K562 (cell line): ENCODE measurements at regions not wholly inside any gene's neighbourhood (a gene's known extent, or its start where the extent isn't known, plus 50 kb on each side); places are given as distances from the start of the nearest gene placed in this dataset.

Experiments
- ATAC-seq: fragments of 200-7000 bp; cut with Tn5 transposase; 3 replicates; pipeline ENCODE4 v1.9.1; 2020; ENCODE audit warnings: moderate library complexity
- BruUV-seq: library from RNA; stranded (reverse); fragments of 400-500 nt; replicated peaks from 2 replicates; lab custom pipeline; 2021; lab: Mats Ljungman, UMichigan
- CTCF ChIA-PET: fragments of 300-600 bp; formaldehyde crosslinking; extraction: SDS; loops from one replicate; lab custom pipeline; 2021; ENCODE audit warnings: low intra/inter-chr PET ratio; lab: Yijun Ruan, JAX
- POLR2A ChIA-PET: fragments of 300-600, 350-650 bp; sonication (Branson Sonifier 250); formaldehyde crosslinking; extraction: SDS; loops from one replicate; lab custom pipeline; 2021; ENCODE audit warnings: antibody characterized with exemption, inconsistent platforms; lab: Yijun Ruan, JAX
- DNase-seq, 4 experiments: peaks; one replicate each; pipeline versions ENCODE4 v3.0.0 to v3.0.0-alpha.2; 2011 to 2018; ENCODE audit warnings: low spot score in 3 of 4, mixed read lengths in 3 of 4; ENCODE audit errors: extremely low read depth in 1 of 4
- FAIRE-seq: peaks from 2 replicates; lab custom pipeline; 2011; peaks lifted over from hg19 to GRCh38; lab: Jason Lieb, UNC
- H2AFZ ChIP-seq: 2 replicates; pipeline ENCODE4 v1.6.0; 2011; ENCODE audit warnings: low read depth, low read length, control low read depth, inconsistent platforms
- H3K27ac ChIP-seq: fragments of 200-600 bp; 3 replicates; pipeline ENCODE4 v1.8.0; 2011; ENCODE audit warnings: low read depth, mild to moderate bottlenecking, control low read depth, inconsistent platforms, low read length, moderate library complexity, mixed read lengths; ENCODE audit errors: extremely low read depth
- H3K27me3 ChIP-seq, 2 experiments: fragments of 300-600 bp in 1 of 2; 2 replicates in 1 of 2; 3 replicates in 1 of 2; pipeline versions ENCODE4 v1.6.0 to v1.8.0; 2011; ENCODE audit warnings: inconsistent platforms in 2 of 2, low read length in 2 of 2, mild to moderate bottlenecking in 1 of 2, mixed read lengths in 1 of 2, moderate library complexity in 1 of 2; ENCODE audit not compliant: control insufficient read depth in 2 of 2, insufficient read depth in 2 of 2
- H3K36me3 ChIP-seq: fragments of 300-600 bp; 3 replicates; pipeline ENCODE4 v1.8.0; 2011; ENCODE audit warnings: mild to moderate bottlenecking, low read length, inconsistent platforms; ENCODE audit not compliant: control insufficient read depth, insufficient read depth
- H3K4me1 ChIP-seq, 2 experiments: fragments of 200-600 bp in 1 of 2; replicated peaks in 1 of 2; 2 replicates in 1 of 2; 3 replicates in 1 of 2; pipeline versions ENCODE4 v1.5.1 to v1.8.0; 2011; ENCODE audit warnings: inconsistent platforms in 2 of 2, low read length in 2 of 2, mild to moderate bottlenecking in 1 of 2, mixed read lengths in 1 of 2, moderate library complexity in 1 of 2; ENCODE audit not compliant: control insufficient read depth in 2 of 2, insufficient read depth in 2 of 2
- H3K4me2 ChIP-seq: 2 replicates; pipeline ENCODE4 v1.6.1; 2011; ENCODE audit warnings: low read length, control low read depth, inconsistent platforms, mixed read lengths; ENCODE audit not compliant: insufficient read depth
- H3K4me3 ChIP-seq: fragments of 200-600 bp; sonication (generic), shearing (Covaris generic); 2 replicates; pipeline ENCODE4 v1.5.1; 2016; ENCODE audit warnings: control low read depth, inconsistent platforms
- H3K79me2 ChIP-seq: fragments of 200-600 bp; 3 replicates; pipeline ENCODE4 v1.8.0; 2011; ENCODE audit warnings: low read length, inconsistent platforms; ENCODE audit not compliant: control insufficient read depth, insufficient read depth
- H3K9ac ChIP-seq, 2 experiments: 2 replicates each; pipeline versions ENCODE4 v1.6.0 to v1.6.1; 2011; ENCODE audit warnings: low read depth in 2 of 2, low read length in 2 of 2, control low read depth in 1 of 2, inconsistent platforms in 1 of 2, mild to moderate bottlenecking in 1 of 2, mixed read lengths in 1 of 2; ENCODE audit not compliant: insufficient read depth in 1 of 2
- H3K9me1 ChIP-seq: one replicate; pipeline ENCODE4 v1.6.0; 2011; ENCODE audit warnings: inconsistent platforms, mild to moderate bottlenecking, low read length, moderate library complexity; ENCODE audit not compliant: control insufficient read depth, insufficient read depth
- H3K9me3 ChIP-seq: replicated peaks from 2 replicates; pipeline ENCODE4 v1.5.1; 2011; ENCODE audit warnings: low read depth, low read length, inconsistent platforms; ENCODE audit not compliant: control insufficient read depth, insufficient read depth
- H4K20me1 ChIP-seq: replicated peaks from 2 replicates; pipeline ENCODE4 v1.6.1; 2011; ENCODE audit warnings: low read length, inconsistent platforms, mixed read lengths; ENCODE audit not compliant: control insufficient read depth, insufficient read depth
- HBP1 ChIP-seq: fragments of 450-650 bp; formaldehyde crosslinking; IDR thresholded peaks from 2 replicates; pipeline ENCODE4 v1.4.0; 2022; ENCODE audit warnings: missing genetic modification characterization
- KDM1A ChIP-seq, 2 experiments: fragments of 450-650 bp; IDR thresholded peaks; 2 replicates each; pipeline ENCODE4 v1.6.1; 2016; ENCODE audit warnings: mild to moderate bottlenecking in 2 of 2
- PML ChIP-seq: IDR thresholded peaks from 2 replicates; pipeline ENCODE4 v1.6.1; 2012; ENCODE audit warnings: low read length, inconsistent platforms
- STAT6 ChIP-seq: sonication (generic); formaldehyde crosslinking; IDR thresholded peaks from 2 replicates; pipeline ENCODE4 v1.8.1; 2023; ENCODE audit warnings: mild to moderate bottlenecking, missing genetic modification reagents
- ZKSCAN8 ChIP-seq: fragments of 200-800 bp; sonication (Bioruptor generic); IDR thresholded peaks from 2 replicates; pipeline ENCODE4 v1.6.1; 2016; ENCODE audit warnings: missing genetic modification characterization, missing compliant biosample characterization
- ZNF274 ChIP-seq: IDR thresholded peaks from 2 replicates; pipeline ENCODE4 v1.6.1; 2011; ENCODE audit warnings: low read depth, mild to moderate bottlenecking, low read length, moderate library complexity, borderline replicate concordance
- WGBS: fragments of 100-300 bp; shearing (Covaris generic); methylation state at CpG from one replicate; pipeline ENCODE4 v1.1.6; 2016; ENCODE audit warnings: low coverage, mixed read lengths; ENCODE audit not compliant: insufficient coverage; ENCODE audit errors: missing lambda C conversion rate; 5-methylcytosine and 5-hydroxymethylcytosine counted together
- in situ Hi-C: fragments of 300-500 bp; cut with MboI; formaldehyde crosslinking; loops from 4 replicates; pipeline ENCODE4 v1.15.0; 2018; ENCODE audit warnings: inconsistent platforms, mixed read lengths
- intact Hi-C: fragments of 100-400 bp; cut with micrococcal nuclease; formaldehyde crosslinking; loops from 2 replicates; pipeline ENCODE4 v1.14.2; 2022
- TF ChIP-seq, protein P1 (sequence below): sonication (generic); formaldehyde crosslinking; IDR thresholded peaks from 2 replicates; pipeline ENCODE4 v1.8.1; 2023; ENCODE audit warnings: missing genetic modification reagents, mild to moderate bottlenecking, borderline replicate concordance
- TF ChIP-seq, protein P2 (sequence below): fragments of 200-800 bp; sonication (Bioruptor generic); IDR thresholded peaks from 2 replicates; pipeline ENCODE4 v1.6.1; 2016; ENCODE audit warnings: missing genetic modification characterization, missing compliant biosample characterization

DNA sequence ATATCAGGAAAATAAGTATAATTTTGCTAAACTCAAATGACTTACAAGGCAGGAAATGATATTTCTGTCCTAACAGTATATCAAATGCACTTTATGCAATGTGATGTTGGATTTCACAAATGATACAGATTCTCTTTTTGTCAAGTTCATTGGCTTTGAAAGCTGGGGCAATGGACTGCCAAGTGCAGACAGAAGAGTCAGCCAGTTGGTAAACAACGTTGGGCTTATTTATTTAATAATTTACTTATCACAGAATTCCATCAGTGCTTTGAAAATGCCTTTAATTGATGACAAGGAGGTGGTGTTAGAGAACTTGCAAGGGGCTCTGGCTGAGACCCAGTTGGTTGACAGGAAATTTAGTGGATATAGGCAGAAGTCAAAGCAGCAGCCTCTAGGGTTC, 79.9 kb upstream of the ADGRG2 start:
- in situ Hi-C loops: no loop called here
- no peak overlapping the region for H3K4me2 ChIP-seq
- FAIRE-seq (no peak), ATAC-seq (no peak), DNase-seq (no peak)
- H3K4me1 ChIP-seq: no peaks in the 10 kb centered on the region
- BruUV-seq: no TSS peak
- H3K27ac ChIP-seq: no peak overlapping the region
- H3K36me3 ChIP-seq: no peaks in the 10 kb centered on the region
- CTCF ChIA-PET: no interaction called here
- no peaks in the 10 kb centered on the region for H3K79me2 ChIP-seq
- intact Hi-C loops: no loop called here
- H3K9me3 ChIP-seq: no peaks in the 10 kb centered on the region
- H3K9ac ChIP-seq: no peak overlapping the region
- H4K20me1 ChIP-seq: no peaks in the 10 kb centered on the region
- POLR2A ChIA-PET: no interaction called here
- no peaks in the 10 kb centered on the region for H3K9me1 ChIP-seq
- 0% methylated on average over 1 of the region's 1 CpG for WGBS
- no peaks in the 10 kb centered on the region for H3K27me3 ChIP-seq
- H2AFZ ChIP-seq: no peak overlapping the region
- no peak overlapping the region for H3K4me3 ChIP-seq
- TF ChIP-seq ZKSCAN8 (CRISPR knock-in tag) (no peak), HBP1 (CRISPR knock-in tag) (no peak), PML (no peak), KDM1A (IDR thresholded peaks at IDR 0.05) (no peak), STAT6 (CRISPR knock-in tag) (no peak), ZNF274 (no peak)
- TF ChIP-seq, protein P1, sequence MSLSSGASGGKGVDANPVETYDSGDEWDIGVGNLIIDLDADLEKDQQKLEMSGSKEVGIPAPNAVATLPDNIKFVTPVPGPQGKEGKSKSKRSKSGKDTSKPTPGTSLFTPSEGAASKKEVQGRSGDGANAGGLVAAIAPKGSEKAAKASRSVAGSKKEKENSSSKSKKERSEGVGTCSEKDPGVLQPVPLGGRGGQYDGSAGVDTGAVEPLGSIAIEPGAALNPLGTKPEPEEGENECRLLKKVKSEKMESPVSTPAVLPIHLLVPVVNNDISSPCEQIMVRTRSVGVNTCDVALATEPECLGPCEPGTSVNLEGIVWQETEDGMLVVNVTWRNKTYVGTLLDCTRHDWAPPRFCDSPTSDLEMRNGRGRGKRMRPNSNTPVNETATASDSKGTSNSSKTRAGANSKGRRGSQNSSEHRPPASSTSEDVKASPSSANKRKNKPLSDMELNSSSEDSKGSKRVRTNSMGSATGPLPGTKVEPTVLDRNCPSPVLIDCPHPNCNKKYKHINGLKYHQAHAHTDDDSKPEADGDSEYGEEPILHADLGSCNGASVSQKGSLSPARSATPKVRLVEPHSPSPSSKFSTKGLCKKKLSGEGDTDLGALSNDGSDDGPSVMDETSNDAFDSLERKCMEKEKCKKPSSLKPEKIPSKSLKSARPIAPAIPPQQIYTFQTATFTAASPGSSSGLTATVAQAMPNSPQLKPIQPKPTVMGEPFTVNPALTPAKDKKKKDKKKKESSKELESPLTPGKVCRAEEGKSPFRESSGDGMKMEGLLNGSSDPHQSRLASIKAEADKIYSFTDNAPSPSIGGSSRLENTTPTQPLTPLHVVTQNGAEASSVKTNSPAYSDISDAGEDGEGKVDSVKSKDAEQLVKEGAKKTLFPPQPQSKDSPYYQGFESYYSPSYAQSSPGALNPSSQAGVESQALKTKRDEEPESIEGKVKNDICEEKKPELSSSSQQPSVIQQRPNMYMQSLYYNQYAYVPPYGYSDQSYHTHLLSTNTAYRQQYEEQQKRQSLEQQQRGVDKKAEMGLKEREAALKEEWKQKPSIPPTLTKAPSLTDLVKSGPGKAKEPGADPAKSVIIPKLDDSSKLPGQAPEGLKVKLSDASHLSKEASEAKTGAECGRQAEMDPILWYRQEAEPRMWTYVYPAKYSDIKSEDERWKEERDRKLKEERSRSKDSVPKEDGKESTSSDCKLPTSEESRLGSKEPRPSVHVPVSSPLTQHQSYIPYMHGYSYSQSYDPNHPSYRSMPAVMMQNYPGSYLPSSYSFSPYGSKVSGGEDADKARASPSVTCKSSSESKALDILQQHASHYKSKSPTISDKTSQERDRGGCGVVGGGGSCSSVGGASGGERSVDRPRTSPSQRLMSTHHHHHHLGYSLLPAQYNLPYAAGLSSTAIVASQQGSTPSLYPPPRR (CRISPR knock-in tag): no peak
- TF ChIP-seq, protein P2, sequence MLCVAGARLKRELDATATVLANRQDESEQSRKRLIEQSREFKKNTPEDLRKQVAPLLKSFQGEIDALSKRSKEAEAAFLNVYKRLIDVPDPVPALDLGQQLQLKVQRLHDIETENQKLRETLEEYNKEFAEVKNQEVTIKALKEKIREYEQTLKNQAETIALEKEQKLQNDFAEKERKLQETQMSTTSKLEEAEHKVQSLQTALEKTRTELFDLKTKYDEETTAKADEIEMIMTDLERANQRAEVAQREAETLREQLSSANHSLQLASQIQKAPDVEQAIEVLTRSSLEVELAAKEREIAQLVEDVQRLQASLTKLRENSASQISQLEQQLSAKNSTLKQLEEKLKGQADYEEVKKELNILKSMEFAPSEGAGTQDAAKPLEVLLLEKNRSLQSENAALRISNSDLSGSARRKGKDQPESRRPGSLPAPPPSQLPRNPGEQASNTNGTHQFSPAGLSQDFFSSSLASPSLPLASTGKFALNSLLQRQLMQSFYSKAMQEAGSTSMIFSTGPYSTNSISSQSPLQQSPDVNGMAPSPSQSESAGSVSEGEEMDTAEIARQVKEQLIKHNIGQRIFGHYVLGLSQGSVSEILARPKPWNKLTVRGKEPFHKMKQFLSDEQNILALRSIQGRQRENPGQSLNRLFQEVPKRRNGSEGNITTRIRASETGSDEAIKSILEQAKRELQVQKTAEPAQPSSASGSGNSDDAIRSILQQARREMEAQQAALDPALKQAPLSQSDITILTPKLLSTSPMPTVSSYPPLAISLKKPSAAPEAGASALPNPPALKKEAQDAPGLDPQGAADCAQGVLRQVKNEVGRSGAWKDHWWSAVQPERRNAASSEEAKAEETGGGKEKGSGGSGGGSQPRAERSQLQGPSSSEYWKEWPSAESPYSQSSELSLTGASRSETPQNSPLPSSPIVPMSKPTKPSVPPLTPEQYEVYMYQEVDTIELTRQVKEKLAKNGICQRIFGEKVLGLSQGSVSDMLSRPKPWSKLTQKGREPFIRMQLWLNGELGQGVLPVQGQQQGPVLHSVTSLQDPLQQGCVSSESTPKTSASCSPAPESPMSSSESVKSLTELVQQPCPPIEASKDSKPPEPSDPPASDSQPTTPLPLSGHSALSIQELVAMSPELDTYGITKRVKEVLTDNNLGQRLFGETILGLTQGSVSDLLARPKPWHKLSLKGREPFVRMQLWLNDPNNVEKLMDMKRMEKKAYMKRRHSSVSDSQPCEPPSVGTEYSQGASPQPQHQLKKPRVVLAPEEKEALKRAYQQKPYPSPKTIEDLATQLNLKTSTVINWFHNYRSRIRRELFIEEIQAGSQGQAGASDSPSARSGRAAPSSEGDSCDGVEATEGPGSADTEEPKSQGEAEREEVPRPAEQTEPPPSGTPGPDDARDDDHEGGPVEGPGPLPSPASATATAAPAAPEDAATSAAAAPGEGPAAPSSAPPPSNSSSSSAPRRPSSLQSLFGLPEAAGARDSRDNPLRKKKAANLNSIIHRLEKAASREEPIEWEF: no peak
